ENCODE measurements at regions not wholly inside any gene's neighbourhood (a gene's known extent, or its start where the extent isn't known, plus 50 kb on each side); places are given as distances from the start of the nearest gene placed in this dataset.
A peak's percentile ranks its signal among the peaks of the same experiment; 100 is the strongest.
"Not testable (repeated sequence)": the region's sequence is repeated elsewhere in the genome, so short reads cannot be mapped to it uniquely, and the experiment has no call there.

GRCh38 chr2:111278133-111278532 is 157.4 kb downstream of the BCL2L11 start:
- DNase-seq; intact Hi-C loops (cut with DNase I); H3K4me3 ChIP-seq; H3K27me3 ChIP-seq; ATAC-seq; H3K36me3 ChIP-seq; H3K27ac ChIP-seq; H3K9me3 ChIP-seq; H3K4me1 ChIP-seq: not testable (repeated sequence)

- H3K36me3 ChIP-seq; H3K9me3 ChIP-seq; H3K27ac ChIP-seq; H3K4me1 ChIP-seq; H3K27me3 ChIP-seq; DNase-seq; intact Hi-C loops (cut with DNase I); ATAC-seq; H3K4me3 ChIP-seq: not testable (repeated sequence)
Measured at GRCh38 chr2:111280709-111281286, 160.1 kb downstream of the BCL2L11 start.

- DNase-seq: not testable (repeated sequence)
Measured at GRCh38 chr2:111282162-111282561, 161.4 kb downstream of the BCL2L11 start.

GRCh38 chr2:111287646-111288568 is 167.2 kb downstream of the BCL2L11 start:
- H3K4me3 ChIP-seq; H3K4me1 ChIP-seq; H3K27ac ChIP-seq; intact Hi-C loops (cut with DNase I); H3K9me3 ChIP-seq; H3K36me3 ChIP-seq; DNase-seq; H3K27me3 ChIP-seq: not testable (repeated sequence)
- peak; percentile 86 for ATAC-seq

More at GRCh38 chr2:111282162-111282561, 161.4 kb downstream of the BCL2L11 start:
- H3K4me3 ChIP-seq; H3K27ac ChIP-seq; H3K36me3 ChIP-seq; H3K9me3 ChIP-seq; ATAC-seq; H3K4me1 ChIP-seq; H3K27me3 ChIP-seq; intact Hi-C loops (cut with DNase I): not testable (repeated sequence)

GRCh38 chr2:111290370-111290769 is 169.7 kb downstream of the BCL2L11 start:
- DNase-seq; H3K4me1 ChIP-seq; intact Hi-C loops (cut with DNase I); ATAC-seq; H3K27ac ChIP-seq; H3K4me3 ChIP-seq; H3K9me3 ChIP-seq; H3K36me3 ChIP-seq; H3K27me3 ChIP-seq: not testable (repeated sequence)

GRCh38 chr2:111291566-111291965 is 170.9 kb downstream of the BCL2L11 start:
- H3K4me1 ChIP-seq; H3K4me3 ChIP-seq; H3K9me3 ChIP-seq; ATAC-seq; H3K27me3 ChIP-seq; H3K36me3 ChIP-seq; H3K27ac ChIP-seq; DNase-seq; intact Hi-C loops (cut with DNase I): not testable (repeated sequence)

- intact Hi-C loops (cut with DNase I); ATAC-seq: not testable (repeated sequence)
Measured at GRCh38 chr2:111292232-111292968, 171.7 kb downstream of the BCL2L11 start.

GRCh38 chr2:111294699-111295098 is 174.0 kb downstream of the BCL2L11 start:
- intact Hi-C loops (cut with DNase I); H3K4me1 ChIP-seq; H3K27ac ChIP-seq; ATAC-seq; H3K9me3 ChIP-seq; DNase-seq; H3K27me3 ChIP-seq; H3K4me3 ChIP-seq; H3K36me3 ChIP-seq: not testable (repeated sequence)

More at GRCh38 chr2:111292232-111292968, 171.7 kb downstream of the BCL2L11 start:
- H3K36me3 ChIP-seq, H3K9me3 ChIP-seq, H3K4me3 ChIP-seq, H3K4me1 ChIP-seq, H3K27me3 ChIP-seq, H3K27ac ChIP-seq, DNase-seq: not testable (repeated sequence)

GRCh38 chr2:111296122-111296804 is 175.5 kb downstream of the BCL2L11 start:
- H3K36me3 ChIP-seq; H3K9me3 ChIP-seq; intact Hi-C loops (cut with DNase I): not testable (repeated sequence)

GRCh38 chr2:111297128-111297527 is 176.4 kb downstream of the BCL2L11 start:
- intact Hi-C loops (cut with DNase I); H3K36me3 ChIP-seq; H3K4me1 ChIP-seq; DNase-seq; H3K4me3 ChIP-seq; H3K9me3 ChIP-seq; H3K27me3 ChIP-seq; H3K27ac ChIP-seq: not testable (repeated sequence)
- peak; percentile 52 for ATAC-seq

More at GRCh38 chr2:111296122-111296804, 175.5 kb downstream of the BCL2L11 start:
- not testable (repeated sequence) for H3K27ac ChIP-seq, ATAC-seq, H3K4me3 ChIP-seq, DNase-seq, H3K4me1 ChIP-seq, H3K27me3 ChIP-seq

- H3K9me3 ChIP-seq; ATAC-seq; H3K27ac ChIP-seq; H3K27me3 ChIP-seq; H3K36me3 ChIP-seq; H3K4me3 ChIP-seq; H3K4me1 ChIP-seq; DNase-seq; intact Hi-C loops (cut with DNase I): not testable (repeated sequence)
Measured at GRCh38 chr2:111298927-111299326, 178.2 kb downstream of the BCL2L11 start.

- H3K4me3 ChIP-seq; H3K27me3 ChIP-seq; intact Hi-C loops (cut with DNase I); H3K4me1 ChIP-seq; ATAC-seq; DNase-seq; H3K9me3 ChIP-seq; H3K36me3 ChIP-seq; H3K27ac ChIP-seq: not testable (repeated sequence)
Measured at GRCh38 chr2:111299635-111300034, 178.9 kb downstream of the BCL2L11 start.

GRCh38 chr2:111301677-111302076 is 181.0 kb downstream of the BCL2L11 start:
- H3K4me3 ChIP-seq; H3K27ac ChIP-seq; intact Hi-C loops (cut with DNase I); H3K4me1 ChIP-seq; H3K27me3 ChIP-seq; DNase-seq; ATAC-seq; H3K9me3 ChIP-seq; H3K36me3 ChIP-seq: not testable (repeated sequence)

Measured in upper lobe of right lung (tissue), 1 donor.